Stimulated activated CD8-positive, alpha-beta memory T cell treated with anti-CD3 and anti-CD28 coated beads, Interleukin-7, amount 100 ng/mL, for 48 hours (primary cell): ENCODE measurements at regions not wholly inside any gene's neighbourhood (a gene's known extent, or its start where the extent isn't known, plus 50 kb on each side); places are given as distances from the start of the nearest gene placed in this dataset.

Experiments used
- DNase-seq, 2 donors: peaks; one replicate each; pipeline ENCODE4 v3.0.0-alpha.2; 2020; ENCODE audit warnings: low read depth in 1 of 2; ENCODE audit errors: extremely low read depth in 1 of 2

DNA sequence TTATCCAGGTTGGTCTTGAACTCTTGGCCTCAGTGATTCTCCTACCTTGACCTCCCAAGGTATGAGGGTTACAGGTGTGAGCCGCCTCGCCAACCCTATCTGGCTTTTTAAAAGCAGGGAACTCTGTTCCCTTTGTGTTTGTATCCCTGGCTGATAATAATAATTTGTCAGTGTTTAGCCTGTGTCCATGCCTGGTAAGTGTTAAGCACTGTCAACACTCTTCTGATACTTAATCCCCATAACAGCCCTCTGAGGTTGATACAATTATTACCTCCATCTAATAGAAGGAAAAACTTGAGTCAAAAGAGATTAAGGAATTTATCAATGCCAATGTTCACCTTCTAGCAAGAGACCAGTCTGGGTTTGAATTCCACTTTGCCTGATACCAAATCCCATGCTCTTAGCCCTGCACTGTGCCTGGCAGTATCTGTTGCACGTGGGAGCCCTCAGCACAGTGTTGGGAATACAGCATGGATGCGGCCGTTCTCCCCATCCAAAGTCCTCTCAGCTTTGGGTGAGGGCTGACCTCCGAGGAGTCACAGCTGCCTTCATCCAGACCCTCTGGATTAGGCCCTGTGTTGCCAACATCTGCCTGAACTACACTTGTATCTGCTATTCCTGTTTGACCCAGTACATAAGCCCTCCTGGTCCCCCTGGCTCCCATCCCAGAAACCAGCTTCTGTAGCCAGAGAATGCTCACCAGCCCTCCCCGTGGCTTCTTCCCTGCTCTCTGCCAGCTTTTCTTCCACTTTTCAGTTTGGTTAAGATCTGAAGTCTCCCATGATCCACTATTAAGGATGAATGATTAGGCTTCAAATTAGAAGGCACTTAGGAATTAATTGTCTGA, 335.6 kb upstream of the ASIC2 start:
- DNase-seq: no peak

GRCh38 chr17:33633446-33633845, 340.4 kb upstream of the ASIC2 start:
- DNase-seq: no peak

GRCh38 chr17:33637534-33637933, 344.4 kb upstream of the ASIC2 start:
- no peak for DNase-seq

DNA sequence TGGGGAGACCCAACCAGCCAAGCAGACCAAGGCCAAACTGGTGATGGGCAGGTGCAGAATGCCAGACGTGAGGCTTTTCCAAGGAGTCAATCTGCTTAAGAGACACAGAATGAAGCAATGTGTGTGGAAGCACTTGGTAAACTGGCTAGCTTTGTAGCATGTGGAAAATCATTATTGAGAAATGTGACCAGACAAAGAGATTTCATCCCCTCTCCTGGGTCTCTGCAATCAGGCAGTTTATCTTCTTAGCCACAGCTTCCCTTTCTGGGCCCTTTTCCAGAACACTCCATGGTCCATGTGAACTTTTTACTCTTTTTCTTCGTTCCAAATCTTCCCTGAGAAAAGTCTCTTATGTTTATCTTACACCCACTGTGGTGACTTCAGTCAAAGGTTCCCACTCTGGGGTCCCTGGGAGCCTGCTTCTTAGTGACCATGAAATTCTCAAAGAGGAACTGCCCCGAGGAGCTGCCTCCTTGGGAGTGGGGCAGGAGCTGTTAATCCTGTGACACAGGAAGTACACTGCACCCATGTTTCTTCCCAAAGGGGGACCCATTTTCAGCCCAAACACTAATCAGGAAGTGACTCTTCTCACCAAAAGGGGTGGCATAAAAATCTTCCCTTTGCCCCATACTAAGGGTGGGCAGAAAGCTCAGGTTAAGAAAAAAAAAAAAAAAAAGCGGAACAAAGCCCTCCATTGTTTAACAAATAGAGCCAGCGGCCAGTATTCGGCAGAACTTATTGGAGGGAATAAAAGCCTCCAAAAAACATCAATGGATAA, 346.2 kb upstream of the ASIC2 start:
- DNase-seq: no peak

DNA sequence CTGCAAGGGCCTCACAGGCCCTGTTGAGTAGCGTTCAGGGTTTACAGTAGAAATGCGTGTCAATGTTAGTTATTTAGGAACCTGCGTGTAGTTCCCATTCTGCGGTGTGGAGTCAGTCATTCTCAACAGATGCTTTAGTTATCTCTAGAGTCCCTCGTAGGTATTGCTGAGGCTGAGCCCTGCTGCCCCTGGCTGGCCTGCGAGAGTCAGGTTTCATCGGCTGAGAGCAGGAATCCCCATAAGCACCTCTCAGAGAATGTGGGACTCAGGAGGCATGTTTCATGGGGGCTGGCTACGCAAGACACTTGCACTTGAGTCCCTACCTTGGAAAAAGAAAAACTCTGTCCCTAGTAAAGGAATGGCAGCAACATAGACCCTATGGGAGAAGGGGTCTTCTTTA, 347.5 kb upstream of the ASIC2 start:
- DNase-seq: no peak

DNA sequence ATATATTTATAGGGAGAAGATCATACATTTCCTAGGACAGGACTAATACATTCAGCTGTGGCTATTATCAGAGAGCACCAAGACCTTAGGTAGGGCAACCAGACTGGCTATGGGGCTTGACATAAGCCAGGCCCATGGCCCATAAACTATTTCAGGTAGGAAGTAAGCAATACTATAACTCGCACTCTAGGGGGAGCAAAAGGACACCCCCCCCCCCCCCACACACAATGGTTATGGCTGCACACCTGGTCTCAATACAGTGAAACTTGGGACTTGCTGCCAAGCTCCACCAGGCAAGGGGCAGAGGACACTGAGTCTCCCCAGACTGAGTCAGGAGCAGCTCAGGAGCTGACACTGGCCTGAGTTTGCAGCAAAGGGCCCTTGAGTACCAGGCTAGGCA, 348.9 kb upstream of the ASIC2 start:
- DNase-seq: no peak

DNA sequence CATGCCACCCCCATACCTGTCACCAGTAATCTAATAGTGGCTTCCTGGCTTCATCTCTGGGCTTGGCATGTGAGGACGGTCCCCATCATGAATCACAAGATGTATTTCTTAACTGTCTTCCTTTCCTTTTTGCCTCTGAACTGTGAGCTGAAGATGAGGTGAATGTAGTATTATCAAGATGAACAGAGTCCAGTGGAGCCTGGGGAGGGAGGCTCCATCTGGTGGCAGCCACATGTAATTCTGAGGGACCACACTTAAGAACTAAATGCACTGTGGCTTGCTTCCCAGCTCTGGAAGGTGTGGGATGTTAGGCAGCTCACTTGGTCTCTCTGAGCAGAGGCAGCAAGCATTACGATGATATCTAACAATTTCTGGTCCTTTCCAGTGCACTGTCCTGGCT, 354.9 kb upstream of the ASIC2 start:
- DNase-seq: no peak

DNA sequence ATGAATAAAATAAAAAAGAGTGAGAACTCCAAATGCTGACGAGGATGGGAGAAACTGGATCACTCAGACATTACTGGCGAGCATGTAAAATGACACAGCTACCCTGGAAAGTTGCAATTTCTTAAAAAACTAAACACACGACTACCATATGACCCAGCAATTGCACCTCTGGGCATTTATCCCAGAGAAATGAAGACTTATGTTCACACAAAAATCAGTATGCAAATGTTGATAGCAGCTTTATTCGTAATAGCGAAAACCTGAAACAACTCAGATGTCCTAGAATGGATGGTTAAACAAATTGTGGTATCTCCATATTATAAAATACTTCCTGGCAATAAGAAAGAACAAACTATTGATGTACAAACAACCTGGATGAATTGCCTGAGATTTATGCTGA, 357.2 kb upstream of the ASIC2 start:
- no peak for DNase-seq

- DNase-seq: no peak
Measured at GRCh38 chr17:33651686-33652085, 358.6 kb upstream of the ASIC2 start.

DNA sequence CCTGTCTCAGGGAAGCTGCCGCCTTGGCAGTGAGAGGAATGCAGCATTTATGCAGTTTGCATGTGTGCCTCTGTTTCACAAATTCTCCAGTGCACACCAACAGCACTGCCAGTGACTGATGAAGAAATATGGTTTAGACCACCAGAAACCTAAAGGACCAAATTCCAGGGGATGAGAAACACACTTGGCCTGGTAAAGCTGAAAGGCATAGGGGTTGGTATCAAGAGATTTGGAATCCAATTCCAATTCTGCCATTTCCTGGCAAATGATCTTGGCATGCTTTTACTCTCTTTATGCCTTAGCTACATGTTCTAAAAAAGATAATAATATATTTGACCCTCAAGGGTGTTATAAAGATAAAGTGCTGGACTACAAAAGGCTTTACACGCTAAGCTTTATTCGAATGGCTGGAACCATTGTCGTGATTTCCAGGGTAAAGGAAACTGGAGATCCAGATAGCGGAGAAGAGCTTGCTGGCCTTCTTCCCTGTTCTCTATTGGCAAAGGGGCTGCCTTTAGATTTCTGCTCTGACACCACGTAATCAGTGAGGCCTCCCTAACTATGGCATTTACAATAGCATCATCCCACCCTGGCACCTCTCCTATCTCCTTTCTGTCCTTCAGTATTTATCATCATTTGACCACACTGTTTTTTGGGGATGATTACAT, 359.8 kb upstream of the ASIC2 start:
- no peak for DNase-seq

DNA sequence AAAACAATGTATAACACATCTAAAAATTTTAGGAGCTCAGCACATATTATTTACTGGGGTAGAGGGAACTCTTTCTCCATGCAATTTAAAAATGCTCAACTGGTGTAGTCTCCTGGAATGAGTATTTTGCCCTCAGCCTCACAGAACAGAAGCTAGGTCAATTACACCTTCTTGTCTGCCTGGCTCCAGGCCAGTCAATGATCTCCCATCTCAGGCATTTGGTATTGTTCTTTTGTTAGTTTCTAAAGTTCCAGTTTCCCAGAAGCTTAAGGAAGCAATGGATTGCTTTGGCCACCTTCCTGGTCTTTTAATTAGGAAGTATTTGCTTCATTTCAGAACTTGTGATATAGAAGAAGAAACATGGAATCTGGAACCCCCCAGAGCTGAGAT, 360.3 kb upstream of the ASIC2 start:
- no peak for DNase-seq

- no peak for DNase-seq
Measured at GRCh38 chr17:33657181-33657580, 364.1 kb upstream of the ASIC2 start.

DNA sequence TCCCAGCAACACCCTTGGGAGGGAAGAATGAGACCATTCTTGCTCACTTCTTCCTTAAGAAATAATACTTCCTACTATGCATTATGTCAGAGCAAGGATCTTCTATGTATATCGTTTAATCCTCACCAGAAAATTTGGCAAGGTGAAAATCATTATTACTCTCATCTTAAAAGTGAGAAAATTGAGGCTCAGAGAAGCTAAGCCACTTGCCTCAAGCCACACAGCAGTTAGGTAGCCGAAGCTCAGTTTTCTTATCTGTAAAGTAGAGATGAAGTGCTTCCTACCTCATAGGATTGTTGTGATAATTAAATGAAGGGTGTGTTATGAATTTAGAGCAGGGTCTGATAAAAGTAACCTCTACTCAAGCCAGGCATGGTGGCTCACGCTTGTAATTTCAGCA, 368.9 kb upstream of the ASIC2 start:
- DNase-seq: no peak

DNA sequence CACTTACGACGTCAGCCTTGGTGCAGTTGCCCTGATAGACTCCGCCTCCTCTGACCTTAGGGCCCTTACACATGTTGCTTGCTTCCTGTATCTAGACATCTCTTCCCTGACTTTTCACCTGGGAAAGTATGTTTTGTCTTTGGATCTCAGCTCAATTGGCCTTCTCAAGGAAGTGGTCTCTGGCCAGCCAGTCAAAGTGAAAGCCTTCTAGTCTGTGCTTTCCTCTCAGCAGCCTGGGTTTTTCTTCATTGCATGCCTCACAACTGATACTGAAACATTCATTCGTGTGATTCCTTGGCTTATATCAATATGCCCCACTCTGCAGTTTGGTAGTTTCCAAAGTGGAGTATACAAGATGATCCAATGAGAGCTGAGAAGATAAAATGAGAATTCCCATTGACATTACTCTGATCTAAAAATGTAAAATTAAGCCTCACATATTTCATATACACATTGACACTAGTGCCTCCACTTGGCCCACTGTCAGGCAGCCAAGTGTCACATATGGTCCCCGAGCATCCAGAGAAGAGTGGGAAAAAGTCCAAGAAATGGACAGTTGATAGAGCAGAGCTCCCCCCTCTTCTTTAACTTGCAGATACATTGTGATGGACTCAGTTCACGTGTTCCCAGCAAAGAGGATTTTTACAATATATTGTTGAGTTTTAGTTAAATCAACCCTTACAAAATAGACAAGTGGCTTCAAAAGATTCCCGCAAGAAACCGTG, 371.2 kb upstream of the ASIC2 start:
- no peak for DNase-seq

GRCh38 chr17:33667052-33667509, 374.0 kb upstream of the ASIC2 start:
- DNase-seq: peak in 1 of 2 donors; percentile 15

DNA sequence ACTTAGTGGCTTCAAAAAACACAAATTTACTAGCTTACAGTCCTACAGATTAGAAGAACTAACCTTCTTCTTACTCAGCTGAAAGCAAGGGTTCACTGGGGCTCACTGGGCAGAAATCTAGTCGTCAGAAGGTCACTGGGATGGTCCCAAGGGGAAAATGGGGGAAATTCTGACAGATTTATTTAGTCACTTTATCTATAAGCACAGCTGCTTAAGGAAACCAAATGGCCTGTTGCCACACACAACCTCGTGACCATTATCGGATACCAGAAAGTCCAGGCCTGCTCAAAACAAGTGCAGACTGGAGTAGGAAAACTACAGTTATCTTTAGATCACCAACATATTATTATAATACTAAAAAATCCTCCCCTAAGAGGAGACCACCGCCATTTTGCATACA, 374.6 kb upstream of the ASIC2 start:
- no peak for DNase-seq

- DNase-seq: no peak
Measured at GRCh38 chr17:33668516-33668915, 375.4 kb upstream of the ASIC2 start.

- DNase-seq: no peak
Measured at GRCh38 chr17:33671491-33671890, 378.4 kb upstream of the ASIC2 start.

DNA sequence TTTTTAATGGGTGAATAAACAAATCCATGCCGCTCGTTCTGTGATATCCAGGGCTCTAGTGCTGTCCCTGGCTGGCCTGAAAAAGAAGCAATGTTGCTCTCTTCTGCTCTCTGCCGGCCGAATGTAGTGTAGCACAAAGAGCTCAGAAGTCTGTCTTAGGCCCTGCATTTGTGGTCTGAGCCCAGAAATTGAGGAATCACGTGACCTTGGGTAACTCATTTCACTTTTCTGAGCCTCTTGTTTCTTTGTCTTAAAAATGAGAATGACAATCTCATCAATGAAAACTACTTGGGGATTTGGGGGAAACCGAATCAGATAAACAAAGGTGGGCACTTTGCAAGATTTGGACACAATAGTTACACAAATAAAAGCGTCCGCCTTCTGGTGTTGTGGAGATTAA, 381.6 kb upstream of the ASIC2 start:
- peak in 1 of 2 donors; percentile 23 for DNase-seq

- no peak for DNase-seq
Measured at GRCh38 chr17:33676444-33676843, 383.3 kb upstream of the ASIC2 start.

DNA sequence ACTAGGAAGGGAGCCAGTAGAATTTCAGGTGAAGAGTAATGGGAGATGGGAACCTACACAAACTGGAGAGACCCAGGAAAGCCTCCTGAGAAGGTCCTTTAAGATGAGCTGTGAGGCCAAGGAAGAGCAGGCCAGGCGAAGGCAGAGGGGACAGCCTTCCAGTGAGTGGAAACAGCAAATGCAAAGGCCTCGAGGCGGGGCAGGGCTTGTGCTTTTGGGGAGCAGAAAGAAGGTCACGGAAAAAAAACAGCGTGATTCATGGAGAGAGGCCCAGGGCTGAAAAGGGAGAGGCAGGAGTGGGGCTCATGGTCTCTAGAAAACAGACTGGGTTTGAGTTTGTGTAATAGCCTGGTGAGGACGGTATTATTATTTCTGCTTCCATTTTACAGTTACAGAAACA, 386.5 kb upstream of the ASIC2 start:
- DNase-seq: no peak
